ENCODE measurements at regions not wholly inside any gene's neighbourhood (a gene's known extent, or its start where the extent isn't known, plus 50 kb on each side); places are given as distances from the start of the nearest gene placed in this dataset.
"Not testable (repeated sequence)": the region's sequence is repeated elsewhere in the genome, so short reads cannot be mapped to it uniquely, and the experiment has no call there.

GRCh38 chr4:151522866-151523519 is 114.0 kb downstream of the FHIP1A start:
- DNase-seq (ENCODE audit: low spot score), result no peak
- Histone ChIP-seq H3K4me2 (no peak overlapping the region), H3K27ac (no peak overlapping the region), H2AFZ (no peak overlapping the region), H3K4me1 (ENCODE audit: insufficient read depth) (no peaks in the 10 kb centered on the region), H3K9me2 (replicated peaks; ENCODE audit: insufficient read depth) (no peaks in the 10 kb centered on the region), H3K27me3 (no peaks in the 10 kb centered on the region), H3K4me3 (no peak overlapping the region), H4K20me1 (ENCODE audit: insufficient read depth, poor library complexity, severe bottlenecking) (no peaks in the 10 kb centered on the region), H3K9me3 (ENCODE audit: low read depth) (no peaks in the 10 kb centered on the region), H3K79me2 (no peaks in the 10 kb centered on the region), H3K36me3 (replicated peaks; ENCODE audit: insufficient read depth, low read depth) (no peaks in the 10 kb centered on the region)
- 58% methylated on average over 4 of the region's 4 CpGs for WGBS (ENCODE audit: low lambda C conversion rate, missing lambda C conversion rate)
- TF ChIP-seq CTCF (IDR thresholded peaks at IDR 0.05; ENCODE audit: poor library complexity) (no peak), EZH2 (IDR thresholded peaks at IDR 0.05; ENCODE audit: borderline replicate concordance) (no peak), EZH2phosphoT487 (IDR thresholded peaks at IDR 0.05; ENCODE audit: low read depth, severe bottlenecking, unreplicated experiment) (no peak)

GRCh38 chr4:151524610-151525009 is 115.6 kb downstream of the FHIP1A start:
- Histone ChIP-seq H3K79me2 (no peaks in the 10 kb centered on the region), H3K4me3 (no peak overlapping the region), H3K4me2 (no peak overlapping the region), H4K20me1 (ENCODE audit: insufficient read depth, poor library complexity, severe bottlenecking) (no peaks in the 10 kb centered on the region), H3K4me1 (ENCODE audit: insufficient read depth) (no peaks in the 10 kb centered on the region), H3K9me3 (ENCODE audit: low read depth) (no peaks in the 10 kb centered on the region), H3K9me2 (replicated peaks; ENCODE audit: insufficient read depth) (no peaks in the 10 kb centered on the region), H3K27me3 (no peaks in the 10 kb centered on the region), H3K36me3 (replicated peaks; ENCODE audit: insufficient read depth, low read depth) (no peaks in the 10 kb centered on the region), H3K27ac (no peak overlapping the region), H2AFZ (no peak overlapping the region)
- no peak for DNase-seq (ENCODE audit: low spot score)
- no peak for TF ChIP-seq EZH2phosphoT487 (IDR thresholded peaks at IDR 0.05; ENCODE audit: low read depth, severe bottlenecking, unreplicated experiment)
- WGBS (ENCODE audit: low lambda C conversion rate, missing lambda C conversion rate), result 66% methylated on average over 2 of the region's 2 CpGs

GRCh38 chr4:151526489-151526888 is 117.5 kb downstream of the FHIP1A start:
- H3K9me3 ChIP-seq (ENCODE audit: low read depth); H3K9me2 ChIP-seq (replicated peaks; ENCODE audit: insufficient read depth); H2AFZ ChIP-seq; H3K4me3 ChIP-seq; H3K36me3 ChIP-seq (replicated peaks; ENCODE audit: insufficient read depth, low read depth); H3K27me3 ChIP-seq; H3K4me2 ChIP-seq; H4K20me1 ChIP-seq (ENCODE audit: insufficient read depth, poor library complexity, severe bottlenecking); H3K4me1 ChIP-seq (ENCODE audit: insufficient read depth); H3K79me2 ChIP-seq; DNase-seq (ENCODE audit: low spot score); H3K27ac ChIP-seq: not testable (repeated sequence)
- 97% methylated on average over 6 of the region's 36 CpGs for whole genome bisulfite sequencing (ENCODE audit: low lambda C conversion rate, missing lambda C conversion rate)

GRCh38 chr4:151527699-151528098 is 118.7 kb downstream of the FHIP1A start:
- TF ChIP-seq CTCF (IDR thresholded peaks at IDR 0.05; ENCODE audit: poor library complexity) (no peak), EZH2phosphoT487 (IDR thresholded peaks at IDR 0.05; ENCODE audit: low read depth, severe bottlenecking, unreplicated experiment) (no peak), EZH2 (IDR thresholded peaks at IDR 0.05; ENCODE audit: borderline replicate concordance) (no peak)
- WGBS (ENCODE audit: low lambda C conversion rate, missing lambda C conversion rate), result 78% methylated on average over 2 of the region's 2 CpGs
- H3K27me3 ChIP-seq, result no peaks in the 10 kb centered on the region

More at GRCh38 chr4:151527699-151528098, 118.7 kb downstream of the FHIP1A start:
- Histone ChIP-seq H3K27ac (no peak overlapping the region), H3K9me3 (ENCODE audit: low read depth) (no peaks in the 10 kb centered on the region), H3K36me3 (replicated peaks; ENCODE audit: insufficient read depth, low read depth) (no peaks in the 10 kb centered on the region), H4K20me1 (ENCODE audit: insufficient read depth, poor library complexity, severe bottlenecking) (no peaks in the 10 kb centered on the region), H3K4me1 (ENCODE audit: insufficient read depth) (no peaks in the 10 kb centered on the region), H3K4me2 (no peak overlapping the region), H2AFZ (no peak overlapping the region), H3K4me3 (no peak overlapping the region), H3K79me2 (no peaks in the 10 kb centered on the region), H3K9me2 (replicated peaks; ENCODE audit: insufficient read depth) (no peaks in the 10 kb centered on the region)
- no peak for DNase-seq (ENCODE audit: low spot score)
